ENCODE measurements at regions not wholly inside any gene's neighbourhood (a gene's known extent, or its start where the extent isn't known, plus 50 kb on each side); places are given as distances from the start of the nearest gene placed in this dataset.

DNA sequence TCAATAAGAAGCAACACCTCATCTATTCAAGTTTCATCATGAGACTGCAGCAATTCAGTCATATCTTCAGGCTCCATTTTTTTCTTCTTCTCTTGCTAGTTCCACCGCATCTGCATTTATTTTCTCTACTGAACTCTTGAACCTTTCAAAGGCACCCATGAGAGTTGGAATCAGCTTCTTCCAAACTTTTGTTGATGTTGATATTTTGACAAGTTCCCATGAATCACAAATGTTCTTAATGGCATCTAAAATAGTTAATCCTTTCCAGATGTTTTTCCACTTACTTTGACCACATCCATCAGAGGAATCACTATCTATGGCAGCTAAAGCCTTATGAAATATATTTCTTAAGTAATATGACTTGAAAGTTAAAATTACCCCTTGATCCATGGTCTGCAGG, 434.3 kb downstream of the GPATCH2 start:
- no peak for DNase-seq

DNA sequence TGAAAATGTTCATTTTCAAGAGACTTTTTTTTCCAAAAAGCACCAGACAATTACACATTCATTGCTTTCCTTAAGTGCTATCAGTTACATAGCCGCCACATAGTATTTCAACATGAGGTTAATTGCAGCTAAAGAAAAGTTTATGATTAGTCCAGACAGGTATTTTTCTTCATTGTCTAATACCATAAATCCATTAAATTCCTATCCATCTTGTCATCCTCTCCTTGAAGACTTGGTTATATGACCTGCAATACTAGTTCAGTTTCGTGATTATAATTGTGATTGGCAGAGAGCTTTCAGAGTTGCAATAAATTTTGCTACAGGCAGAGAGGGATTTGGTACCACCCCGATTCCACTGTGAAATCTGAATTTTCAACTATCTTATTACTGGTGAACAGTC, 437.7 kb downstream of the GPATCH2 start:
- DNase-seq = no peak

DNA sequence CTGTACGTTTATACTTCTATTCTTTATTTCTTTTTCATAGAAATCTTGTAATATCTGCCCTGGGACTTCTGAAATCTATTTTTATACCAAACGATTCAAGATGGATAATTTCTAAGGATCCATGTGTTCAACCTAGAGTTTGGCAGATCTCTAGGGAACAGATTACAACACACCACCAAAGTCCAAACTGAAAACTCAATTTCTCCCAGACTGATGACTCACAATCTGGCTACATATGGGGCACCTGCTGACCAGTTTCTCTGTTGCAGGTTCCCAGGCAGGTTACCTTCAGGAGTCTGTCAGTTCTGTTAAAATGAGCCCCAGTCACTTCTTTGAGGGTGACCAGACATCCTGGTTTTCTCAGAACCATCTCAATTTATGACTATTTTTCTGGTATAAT, 439.4 kb downstream of the GPATCH2 start:
- no peak for DNase-seq

DNA sequence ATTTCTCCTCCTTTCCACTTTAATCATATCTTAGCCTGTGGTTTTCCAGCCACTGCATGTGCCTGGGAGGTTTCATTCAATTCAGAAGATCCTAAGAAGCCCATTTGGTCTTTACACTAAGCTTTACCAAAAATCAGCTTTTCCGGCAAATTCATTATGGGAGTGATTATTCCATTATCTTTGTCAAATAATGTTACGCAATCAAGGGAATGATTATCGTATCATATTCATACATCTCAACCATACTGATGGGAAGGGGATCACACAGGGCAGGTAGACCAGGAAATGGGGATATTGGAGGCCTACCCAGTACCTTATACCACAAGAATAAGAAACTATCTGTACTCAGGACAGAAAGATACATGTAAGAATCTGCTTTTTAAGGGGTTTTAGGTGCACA, 440.5 kb downstream of the GPATCH2 start:
- no peak for DNase-seq

DNA sequence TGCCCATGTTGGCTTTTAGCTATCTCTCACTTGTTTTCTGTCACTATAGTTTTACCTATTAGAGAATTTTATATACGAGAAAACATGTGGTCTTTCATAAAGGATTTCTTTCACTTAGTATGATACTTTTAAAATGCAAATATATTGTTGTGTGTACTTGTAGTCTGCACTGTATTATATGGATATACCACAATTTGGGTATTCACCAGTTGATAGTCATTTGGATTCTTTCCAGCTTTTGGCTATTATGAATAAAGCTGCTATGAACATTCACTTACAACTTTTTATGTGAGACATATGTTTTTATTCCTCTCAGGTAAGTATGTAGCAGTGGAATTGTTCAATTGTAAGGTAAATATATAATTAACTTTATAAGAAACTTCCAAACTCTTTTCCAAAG, 441.5 kb downstream of the GPATCH2 start:
- no peak for DNase-seq

DNA sequence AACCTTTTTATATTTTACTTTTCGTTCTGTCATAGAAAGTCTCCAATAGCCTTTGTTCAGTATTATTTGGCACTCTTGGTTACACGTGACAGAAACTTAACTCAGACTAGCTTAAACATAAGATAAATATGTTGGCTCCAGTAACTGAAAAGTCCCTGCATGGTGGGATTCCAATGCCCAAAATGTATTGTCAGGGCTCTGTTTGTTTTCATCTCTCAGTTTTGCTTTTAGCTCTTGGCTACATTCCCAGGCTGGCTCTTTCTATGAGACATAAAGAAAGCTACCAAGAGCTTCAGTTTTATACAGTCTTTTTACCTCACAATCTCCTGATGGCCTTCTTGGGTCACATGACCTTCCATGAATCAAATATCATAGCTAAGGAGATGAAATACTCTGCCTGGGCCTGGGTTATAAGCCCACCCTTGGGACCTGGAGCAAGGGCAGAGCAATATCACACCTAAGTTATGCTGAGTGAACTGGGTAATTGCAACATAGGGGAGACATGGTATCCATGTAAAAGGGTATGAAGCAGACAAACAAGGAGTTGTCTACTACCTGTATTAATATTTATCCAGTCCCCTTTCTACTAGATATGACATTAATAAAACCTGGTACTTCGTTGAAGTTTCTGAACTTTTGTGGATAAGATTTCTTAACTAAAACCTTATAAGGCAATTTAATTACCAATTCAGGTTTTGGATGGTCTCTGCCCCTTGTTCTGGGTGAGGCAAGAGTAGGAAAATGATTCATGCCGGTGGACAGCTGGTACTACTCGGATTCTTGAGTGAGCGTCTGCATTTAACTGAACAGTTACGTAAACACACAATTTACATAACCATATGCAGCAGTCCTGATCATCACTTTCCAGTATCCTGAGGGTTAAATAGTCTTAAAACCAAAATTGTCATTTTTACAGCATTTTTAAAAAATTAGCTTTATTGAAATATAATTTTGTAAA, 442.3 kb downstream of the GPATCH2 start:
- DNase-seq = no peak

DNA sequence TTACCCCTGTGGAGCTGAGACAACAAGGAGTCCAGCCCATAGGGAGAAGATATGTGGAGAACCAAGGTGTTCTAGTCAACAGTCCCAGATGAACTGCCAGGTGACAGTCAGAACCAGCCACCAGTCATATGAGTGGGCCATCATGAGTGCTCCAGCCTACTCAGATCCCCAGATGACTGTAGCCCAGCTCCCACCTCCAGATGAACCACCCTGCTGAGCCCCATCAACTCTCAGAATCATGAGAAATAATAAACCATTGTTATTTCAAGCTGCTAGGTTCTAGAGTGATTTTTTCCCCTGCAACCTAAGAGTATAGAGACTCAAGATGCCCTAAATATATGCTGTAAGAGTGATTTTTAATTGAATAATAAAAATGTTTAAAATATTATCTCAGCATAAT, 444.2 kb downstream of the GPATCH2 start:
- DNase-seq = no peak

DNA sequence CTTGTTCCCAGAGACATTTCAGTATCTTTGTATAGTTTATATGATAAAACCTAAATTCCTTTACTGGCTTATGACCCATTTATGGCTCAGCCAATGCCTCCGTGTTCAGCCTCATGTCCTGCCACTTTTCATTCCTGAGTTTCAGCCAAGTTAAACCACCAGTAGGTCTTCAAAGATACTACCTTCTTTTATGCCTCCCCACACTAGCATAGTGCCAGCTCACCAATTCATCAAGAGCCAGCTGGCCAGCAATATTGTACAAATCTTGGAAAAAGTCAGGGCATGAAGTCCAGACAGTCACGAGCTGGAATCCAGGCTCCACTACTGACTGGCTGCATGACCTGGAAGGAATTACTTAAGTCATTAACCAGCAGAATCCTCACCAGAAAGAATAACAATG, 446.0 kb downstream of the GPATCH2 start:
- no peak for DNase-seq

DNA sequence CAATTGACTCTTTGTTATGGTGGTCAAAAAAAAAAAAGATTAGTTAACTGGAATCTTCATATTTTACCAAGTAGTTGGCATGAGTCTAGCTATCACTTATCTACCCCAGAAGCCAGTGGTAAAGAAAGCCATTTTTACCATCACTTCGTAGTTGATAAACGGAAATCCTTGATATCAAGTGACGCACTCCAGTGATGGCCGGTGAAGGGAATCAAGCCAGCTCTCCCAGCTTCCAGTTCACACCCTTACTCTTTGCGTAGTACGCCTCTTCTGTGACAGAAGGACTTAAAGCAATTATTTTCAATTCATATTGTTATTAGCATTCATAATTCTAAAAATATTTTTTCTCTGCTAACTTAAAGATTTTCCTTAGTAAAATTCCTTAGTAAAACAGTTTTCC, 447.9 kb downstream of the GPATCH2 start:
- DNase-seq = no peak

DNA sequence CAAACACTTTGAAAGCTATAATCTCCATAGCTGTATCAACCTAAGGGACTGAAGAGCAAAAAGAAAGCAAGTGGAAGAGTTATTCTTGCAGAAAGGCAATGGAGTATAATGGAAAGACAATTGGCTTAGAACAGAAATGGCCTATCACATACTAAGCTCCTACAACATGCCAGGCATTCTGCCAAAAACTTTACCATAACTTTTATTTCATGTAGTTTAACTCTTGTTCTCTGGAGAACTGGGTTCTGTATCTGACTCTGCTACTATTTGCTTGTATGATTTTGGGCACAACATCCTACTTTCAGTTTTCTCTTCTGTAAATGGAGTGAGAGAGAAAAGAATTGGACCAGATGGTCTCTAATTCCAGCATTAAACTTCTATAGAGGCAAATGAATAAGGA, 449.1 kb downstream of the GPATCH2 start:
- DNase-seq = no peak

DNA sequence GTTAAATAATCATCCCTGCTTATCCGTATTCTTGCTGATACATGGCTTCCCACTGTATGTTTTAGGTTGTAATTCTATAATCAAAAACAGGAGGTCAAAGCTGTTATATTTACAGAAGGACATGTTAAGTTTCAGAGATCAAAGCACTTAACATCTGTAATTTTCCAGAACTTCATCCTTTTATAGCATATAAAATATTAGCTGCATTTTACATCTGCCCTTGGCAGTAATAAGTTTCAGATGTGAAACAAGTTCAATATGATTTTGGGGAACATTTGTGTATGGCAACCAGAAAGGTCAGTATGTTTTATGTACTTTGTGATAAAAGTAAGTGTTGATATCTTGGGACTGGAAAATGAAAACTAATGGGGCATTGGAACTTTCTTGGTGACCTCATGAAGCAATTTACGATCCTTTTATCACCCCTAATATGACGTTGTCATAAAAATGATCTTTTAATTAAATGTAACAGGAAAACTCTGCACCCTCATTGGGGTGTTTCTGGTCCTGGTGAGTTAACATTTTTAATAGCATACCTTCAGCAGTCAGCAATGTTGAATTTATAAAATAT, 449.6 kb downstream of the GPATCH2 start:
- no peak for DNase-seq

DNA sequence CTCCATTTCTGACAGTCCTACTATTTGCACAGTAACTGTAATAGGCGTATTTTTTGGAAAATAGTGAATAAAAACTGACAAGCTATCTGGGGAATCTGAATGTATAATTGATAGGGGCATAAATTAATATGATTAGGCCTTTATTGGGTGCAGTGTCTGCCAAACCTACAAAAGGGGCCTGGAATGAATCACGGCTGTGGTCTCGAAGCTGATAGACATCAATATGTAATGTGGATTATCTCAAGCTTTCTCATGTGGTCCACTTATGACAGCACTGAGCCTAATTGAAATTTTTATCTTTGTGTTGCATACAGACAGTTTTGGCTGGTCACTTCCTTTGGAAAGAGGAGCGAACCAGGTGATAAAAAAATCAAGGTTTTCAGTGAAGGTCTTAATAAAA, 450.4 kb downstream of the GPATCH2 start:
- DNase-seq = no peak

DNA sequence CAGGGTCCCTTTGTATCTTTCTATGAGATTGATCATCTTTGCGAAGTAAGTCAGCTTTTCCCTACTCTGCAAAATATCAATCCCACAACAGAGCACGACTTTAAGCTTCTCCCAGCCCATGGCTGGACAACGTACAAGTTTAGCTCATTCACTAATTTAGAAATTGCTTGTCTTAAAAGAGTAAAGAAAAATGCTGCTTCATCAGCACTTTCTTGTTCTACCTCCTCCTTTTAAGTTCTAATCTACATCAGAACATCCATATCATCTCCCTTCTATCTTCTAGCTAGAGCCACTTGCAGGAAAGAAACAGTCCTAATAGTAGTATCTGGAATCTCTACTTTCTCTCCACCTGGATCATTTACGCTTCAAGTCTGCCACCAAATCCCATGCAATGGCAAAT, 441.2 kb upstream of the ESRRG start:
- DNase-seq = no peak

DNA sequence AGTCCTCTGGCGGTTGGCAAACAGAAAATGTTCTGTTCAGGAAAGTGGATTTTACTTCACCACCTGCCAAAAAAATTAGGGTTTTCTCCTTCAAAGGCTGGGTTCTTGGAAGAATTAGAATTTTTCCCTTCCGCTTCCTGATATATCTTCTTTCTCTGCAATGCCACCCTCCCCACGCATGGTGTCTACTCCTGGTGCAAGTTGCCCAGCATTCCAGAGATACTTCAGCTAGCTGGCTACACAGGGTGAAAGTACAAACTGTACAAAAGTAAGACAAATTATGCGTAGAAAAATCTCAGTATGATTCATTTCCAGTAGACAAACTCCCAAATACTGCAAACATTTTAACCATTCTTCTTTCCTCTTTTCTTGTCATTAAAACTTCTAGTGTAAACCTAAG, 430.1 kb upstream of the ESRRG start:
- no peak for DNase-seq

DNA sequence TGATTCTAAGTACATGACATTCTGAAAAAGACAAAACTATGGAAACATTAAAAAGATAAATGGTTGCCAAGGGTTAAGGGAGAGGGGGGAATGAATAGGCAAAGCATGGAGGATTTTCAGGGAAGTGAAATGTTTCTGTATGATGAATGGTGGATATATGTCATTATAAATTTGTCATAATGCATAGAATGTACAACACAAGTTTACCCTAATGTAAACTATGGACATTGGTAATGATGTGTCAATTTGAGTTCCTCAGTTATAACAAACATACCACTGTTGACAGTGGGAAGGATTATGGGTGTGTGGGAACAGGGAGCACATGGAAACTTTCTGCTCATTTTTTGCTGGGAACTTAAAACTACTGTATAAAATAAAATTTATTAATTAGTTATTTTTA, 427.1 kb upstream of the ESRRG start:
- no peak for DNase-seq

DNA sequence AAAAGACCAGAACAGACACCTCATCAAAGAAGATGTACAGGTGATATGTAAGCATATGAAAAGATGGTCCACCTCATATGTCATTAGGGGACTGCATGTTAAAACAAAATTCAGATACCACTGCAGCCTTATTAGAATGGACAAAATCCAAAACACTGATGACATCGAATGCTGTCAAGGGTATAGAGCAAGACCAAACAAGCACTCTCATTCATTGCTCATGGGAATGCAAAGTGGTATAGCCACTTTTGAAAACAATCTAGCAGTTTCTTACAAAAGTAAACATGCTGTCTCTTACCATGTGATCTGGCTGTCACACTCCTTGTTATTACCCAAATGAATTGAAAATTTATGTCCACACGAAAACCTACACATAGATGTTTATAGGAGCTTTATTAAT, 426.6 kb upstream of the ESRRG start:
- DNase-seq = no peak

DNA sequence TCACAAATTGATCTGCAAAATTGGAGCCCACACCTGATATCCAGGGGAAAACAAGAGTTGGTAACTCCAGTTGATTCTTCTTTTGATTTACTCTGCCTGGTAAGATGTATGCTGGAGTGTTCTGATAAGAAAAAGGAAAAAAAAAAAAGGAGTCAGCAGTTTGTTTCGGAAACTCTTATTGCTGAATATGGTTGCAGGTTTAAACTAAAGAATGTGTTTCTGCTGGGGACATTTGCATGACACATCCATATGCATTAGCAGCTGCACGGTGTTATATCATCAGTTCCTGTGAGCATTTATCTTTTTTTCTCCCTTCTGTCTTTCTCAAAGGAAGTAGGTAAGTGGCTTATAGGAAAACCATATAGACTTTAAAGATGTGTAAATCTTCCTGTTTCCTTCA, 418.5 kb upstream of the ESRRG start:
- no peak for DNase-seq

DNA sequence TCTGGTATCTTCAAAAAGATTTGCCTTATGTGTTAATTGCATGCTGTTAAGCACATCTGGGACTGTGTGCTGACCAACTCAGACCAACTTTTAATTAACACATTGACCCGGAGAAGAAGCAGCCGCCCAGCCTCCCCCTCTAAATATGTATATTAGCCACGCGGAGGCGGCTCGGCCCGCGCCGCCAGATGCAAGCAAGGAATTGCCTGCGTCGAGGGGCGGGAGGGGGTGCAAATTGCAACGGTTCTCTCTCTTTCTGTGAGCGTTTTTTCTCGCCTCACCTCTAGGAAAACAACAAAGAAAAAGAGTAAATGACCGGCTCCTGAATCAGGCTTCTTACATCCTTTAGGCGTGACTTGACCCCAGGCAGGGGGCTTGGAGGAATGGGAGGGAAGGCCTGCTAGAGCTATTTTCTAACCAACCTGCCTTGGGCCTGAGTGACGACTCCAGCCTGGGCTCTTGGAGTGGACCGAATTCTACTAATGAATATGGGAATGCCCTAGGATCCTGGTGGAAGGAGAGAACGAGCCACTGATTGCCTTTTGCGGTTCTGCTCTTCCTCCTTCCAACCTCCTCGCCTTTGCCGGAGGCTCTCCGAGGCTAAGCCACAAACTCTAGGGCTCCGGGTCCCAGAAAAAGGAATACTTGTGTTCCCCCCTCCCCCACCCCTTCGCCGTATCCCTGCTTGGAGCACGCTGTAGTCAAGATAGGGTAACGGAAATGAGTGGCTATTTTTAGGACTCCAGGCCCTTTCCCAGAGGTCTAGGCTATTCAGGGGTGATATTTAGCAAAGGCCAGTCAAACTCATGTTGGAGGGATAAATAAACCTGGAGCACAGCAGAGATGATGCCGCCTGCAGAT, 417.0 kb upstream of the ESRRG start:
- DNase-seq = no peak

DNA sequence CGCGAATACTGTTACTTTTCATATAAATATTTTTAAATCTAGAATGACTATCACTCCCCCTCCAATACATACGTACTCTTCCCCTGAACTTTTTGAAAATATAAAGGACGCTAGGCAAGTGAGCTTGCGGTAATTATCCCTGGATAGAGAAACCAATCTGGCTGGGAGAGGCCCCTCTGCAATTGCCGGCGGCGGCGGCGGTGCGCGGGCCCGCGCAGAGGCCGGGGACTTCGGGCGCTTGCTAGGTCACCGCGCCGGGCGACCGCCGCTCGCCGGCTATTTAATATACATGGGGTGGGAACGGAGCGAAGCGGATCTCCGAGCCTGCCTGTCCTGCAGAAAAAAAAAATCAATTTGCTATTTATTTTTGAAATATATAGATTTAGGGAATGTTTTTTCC, 416.3 kb upstream of the ESRRG start:
- DNase-seq = no peak

DNA sequence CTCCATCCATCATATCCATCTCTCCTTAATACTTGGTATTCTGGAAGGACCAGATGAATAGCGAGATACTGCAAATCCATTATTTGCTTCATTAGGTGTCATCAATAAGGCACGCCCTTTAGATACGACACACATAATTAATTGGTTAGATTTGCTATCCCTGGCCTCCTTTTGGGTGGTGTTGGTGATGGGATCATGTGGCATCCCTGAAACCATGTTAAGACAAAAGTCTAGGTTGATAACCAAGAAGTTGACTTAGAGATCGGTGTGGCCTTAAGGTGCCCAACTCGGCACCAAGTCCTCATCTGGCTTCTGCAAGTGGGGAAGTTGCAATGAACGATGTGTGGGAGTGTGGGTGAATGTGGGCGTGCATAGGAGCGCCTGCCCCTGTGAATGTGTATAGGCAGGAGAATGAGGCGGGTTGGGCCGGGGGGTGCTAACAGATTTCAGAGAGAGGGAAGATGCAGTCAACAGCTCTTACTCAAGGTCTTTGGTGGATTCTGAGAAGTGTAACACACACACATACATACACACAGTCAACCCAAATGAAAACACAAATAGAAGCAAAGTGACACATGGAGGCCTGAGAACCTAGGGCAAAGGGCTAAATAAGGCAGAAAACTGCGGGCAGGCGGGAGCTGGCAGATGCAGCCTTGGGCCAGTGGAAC, 415.7 kb upstream of the ESRRG start:
- no peak for DNase-seq

DNA sequence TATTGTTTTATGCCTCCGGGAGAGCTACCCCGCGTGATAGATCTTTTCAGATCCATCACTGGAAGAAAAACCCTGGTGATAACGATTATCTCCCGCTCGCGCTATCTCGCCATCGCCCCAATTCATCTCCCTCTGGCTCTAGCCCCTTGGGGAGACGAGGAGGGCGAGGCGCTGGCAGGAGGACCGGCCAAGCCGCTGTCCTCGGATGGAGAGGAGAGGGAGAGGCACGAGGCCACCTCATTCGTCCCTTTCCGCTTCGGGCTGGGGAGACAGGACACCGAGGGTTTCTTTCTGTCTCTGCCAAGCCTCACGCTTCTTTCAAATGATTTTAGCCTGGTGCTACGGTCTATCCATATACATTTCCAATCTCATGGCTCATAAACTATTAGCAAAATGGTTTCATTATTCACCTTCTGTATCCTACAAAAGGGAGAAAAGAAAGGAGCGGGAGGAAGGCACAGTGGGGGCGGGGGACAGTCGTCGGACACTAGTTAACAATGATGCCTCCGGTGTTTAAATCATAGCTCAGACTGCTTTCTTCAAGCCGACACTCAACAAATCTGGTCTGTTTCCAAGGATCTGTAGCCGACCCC, 415.0 kb upstream of the ESRRG start:
- no peak for DNase-seq

DNA sequence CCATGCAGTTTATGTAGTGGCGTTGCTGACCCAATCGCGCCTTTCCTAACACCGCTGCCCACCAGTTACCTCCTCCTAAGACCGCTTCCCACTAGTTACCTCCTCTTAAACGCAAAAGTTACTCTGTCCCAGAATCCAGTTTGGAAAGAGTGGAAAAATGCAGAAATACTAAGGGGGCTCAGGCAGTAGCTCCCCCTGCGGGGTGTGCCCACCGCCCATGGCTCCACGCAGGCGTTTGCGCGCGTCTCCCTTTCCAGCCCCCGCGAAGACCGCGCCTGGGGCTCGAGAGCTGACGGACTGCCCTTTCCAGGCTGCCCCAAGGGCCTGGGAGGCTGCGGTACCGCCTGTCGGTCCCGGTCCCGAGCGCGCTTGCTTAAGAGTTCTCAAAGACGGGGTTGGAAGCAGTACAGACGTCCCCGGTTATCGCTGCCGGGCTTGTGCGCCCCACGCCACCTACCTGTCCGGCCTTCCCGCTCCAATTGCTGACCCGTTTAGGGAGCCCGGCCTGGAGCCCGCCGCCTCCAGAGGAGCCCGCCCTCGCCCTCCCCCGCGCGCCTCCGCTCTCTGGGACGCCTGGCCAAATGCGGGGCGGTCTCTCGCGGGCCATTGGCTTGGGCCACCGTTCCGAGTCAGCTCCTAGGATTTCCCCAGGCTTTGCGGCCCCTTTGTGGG, 414.1 kb upstream of the ESRRG start:
- no peak for DNase-seq
